Femur (tissue), 1 donor: ENCODE measurements at regions not wholly inside any gene's neighbourhood (a gene's known extent, or its start where the extent isn't known, plus 50 kb on each side); places are given as distances from the start of the nearest gene placed in this dataset.
"Not testable (repeated sequence)": the region's sequence is repeated elsewhere in the genome, so short reads cannot be mapped to it uniquely, and the experiment has no call there.

ENCODE experiments used
- DNase-seq: peaks from one replicate; pipeline ENCODE4 v3.0.0-alpha.2; 2017

DNA sequence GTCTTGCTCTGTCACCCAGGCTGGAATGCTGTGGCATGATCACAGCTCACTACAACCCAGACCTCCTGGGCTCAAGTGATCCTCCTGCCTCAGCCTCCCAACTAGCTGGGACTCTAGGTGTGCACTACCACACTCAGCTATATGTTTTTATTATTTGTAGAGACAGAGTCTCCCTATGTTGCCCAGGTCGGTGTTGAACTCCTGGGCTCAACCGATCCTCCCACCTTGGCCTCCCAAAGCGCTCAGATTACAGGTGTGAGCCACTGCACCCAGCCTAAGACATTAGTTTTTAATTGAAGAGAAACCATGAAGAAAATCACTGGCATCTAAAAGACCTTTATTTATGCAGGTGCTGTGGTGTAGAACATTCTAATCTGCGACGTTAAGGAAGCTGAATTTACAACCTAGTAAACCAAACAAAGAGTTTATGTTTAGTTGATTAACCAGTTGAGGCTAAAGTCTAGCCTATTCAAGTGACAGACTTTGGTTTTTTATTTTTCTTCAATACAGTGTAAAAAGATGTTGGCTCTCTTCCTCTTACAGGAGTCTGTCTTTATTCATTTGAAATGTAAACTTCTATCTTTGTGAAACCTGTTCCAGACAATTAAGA lies 52.5 kb upstream of the NBL1 start:
- no peak for DNase-seq

GRCh38 chr1:19585507-19585906 lies 58.6 kb upstream of the NBL1 start:
- DNase-seq: no peak

DNA sequence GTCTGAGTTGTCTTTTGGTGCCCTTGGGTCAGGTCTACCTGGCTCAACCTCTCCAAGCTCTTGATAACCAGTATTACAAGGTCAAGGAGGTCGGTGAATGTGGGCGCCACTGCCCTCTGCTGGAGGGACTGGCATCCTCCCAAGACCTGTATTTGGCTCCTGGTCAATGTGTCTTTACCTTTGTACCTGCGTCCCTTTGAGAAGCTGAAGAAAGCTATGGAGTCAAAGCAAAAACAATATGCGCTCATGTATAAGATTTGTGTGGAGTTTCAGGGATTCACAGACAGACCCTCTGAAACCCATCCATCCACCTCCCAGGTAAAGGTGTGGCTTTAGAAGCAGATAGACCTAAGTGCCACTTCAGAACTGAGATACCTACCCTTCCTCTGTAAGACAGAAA lies 61.8 kb upstream of the NBL1 start:
- DNase-seq: peak; percentile 33

GRCh38 chr1:19581381-19581780 lies 62.7 kb upstream of the NBL1 start:
- no peak for DNase-seq

GRCh38 chr1:19577561-19577960 lies 66.5 kb upstream of the NBL1 start:
- no peak for DNase-seq

DNA sequence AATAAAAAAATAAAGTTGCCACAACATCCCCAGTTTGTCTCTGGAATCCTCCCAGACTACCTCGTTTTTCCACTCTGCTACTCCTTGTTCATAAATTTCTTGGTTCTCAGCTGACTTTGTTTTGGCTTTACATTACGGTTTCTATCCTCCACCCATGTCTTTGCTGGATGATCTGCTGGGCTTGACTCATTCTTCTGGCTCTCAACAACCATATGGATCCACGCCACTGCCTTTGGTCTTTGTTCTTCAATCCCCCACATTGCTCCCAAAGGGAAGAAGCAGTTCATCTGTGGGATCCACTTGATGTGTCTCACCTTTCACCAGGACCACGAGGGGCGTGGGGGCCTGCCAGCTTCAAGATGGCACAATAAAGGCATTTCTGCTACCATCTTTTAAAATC lies 67.1 kb upstream of the NBL1 start:
- DNase-seq: peak; percentile 76

DNA sequence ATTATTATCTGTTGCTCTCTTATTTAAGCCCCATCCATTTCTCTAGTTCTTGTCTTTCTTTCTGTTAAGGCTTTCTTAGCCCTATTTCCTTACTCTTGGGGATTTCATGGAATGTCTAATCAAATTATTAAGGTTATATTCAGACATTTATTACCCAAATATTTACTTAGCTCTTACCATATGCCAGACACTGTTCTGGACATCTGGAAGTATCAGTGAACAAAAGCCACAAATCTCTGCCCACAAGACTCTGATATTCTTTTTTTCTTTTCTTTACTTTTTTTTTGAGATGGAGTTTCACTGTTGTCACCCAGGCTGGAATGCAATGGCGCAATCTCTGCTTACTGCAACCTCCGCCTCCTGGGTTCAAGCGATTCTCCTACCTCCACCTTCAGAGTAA lies 74.3 kb upstream of the NBL1 start:
- DNase-seq: no peak

DNA sequence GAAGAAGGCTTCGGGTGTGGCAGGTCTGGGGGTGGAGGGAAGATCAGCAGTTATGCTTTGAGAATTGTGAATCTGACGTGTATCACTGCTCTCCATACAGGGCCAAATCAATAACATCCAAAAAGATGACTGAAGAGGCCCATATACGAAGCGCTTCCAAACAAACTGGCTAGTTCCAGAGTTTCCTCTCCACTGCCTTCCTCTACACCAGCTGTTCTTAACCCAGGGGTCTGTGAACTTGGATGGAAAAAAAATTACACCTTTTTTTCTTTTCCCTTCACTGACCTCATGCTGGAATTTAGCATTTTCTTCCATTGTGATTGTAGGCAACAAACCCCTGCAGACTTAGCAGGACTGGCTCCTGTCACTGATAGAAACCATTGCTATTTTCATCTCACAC lies 77.1 kb upstream of the NBL1 start:
- DNase-seq: no peak

- DNase-seq: peak; percentile 37
Measured at GRCh38 chr1:19564366-19564765, 79.0 kb upstream of the CAPZB start.

DNA sequence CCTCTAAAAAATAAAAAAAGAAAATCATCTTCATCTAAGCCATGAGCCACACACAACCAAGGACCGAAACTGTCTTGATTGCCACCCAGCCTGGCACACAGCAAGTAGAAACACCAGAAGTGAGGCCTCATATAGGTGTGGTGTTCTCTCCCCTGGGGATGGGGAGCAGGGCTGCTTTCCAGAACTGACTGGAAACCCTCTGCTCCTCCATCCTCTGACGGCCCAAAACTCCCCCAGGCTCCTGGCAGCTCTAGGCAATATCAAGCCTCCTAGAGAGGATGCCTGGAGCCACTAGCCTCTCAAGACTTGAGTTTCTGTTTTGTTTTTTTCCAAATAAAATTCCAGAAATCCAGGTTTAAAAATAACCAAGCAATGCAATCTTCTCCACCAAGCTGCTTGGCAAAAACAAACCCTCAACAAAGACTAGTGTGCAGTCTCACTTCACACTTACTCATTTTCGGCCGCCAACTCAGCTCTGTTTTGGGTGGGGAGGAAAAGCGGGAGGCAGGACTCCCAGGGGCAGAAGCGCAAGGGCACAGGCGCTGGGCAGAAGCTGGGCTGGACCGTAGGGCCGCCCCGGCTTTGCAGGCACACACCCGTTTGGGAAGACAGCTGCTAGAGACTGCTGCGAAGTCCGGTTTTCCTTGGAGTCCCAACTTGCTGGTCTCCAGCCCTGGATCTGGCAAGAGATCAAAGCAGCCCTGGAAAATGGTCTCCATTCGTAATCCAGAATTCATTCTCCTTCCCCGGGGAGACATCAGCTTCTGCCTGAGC lies 78.2 kb upstream of the CAPZB start:
- DNase-seq: peak; percentile 86

GRCh38 chr1:19562847-19563246 lies 77.5 kb upstream of the CAPZB start:
- no peak for DNase-seq

- DNase-seq: no peak
Measured at GRCh38 chr1:19560480-19560879, 75.1 kb upstream of the CAPZB start.

DNA sequence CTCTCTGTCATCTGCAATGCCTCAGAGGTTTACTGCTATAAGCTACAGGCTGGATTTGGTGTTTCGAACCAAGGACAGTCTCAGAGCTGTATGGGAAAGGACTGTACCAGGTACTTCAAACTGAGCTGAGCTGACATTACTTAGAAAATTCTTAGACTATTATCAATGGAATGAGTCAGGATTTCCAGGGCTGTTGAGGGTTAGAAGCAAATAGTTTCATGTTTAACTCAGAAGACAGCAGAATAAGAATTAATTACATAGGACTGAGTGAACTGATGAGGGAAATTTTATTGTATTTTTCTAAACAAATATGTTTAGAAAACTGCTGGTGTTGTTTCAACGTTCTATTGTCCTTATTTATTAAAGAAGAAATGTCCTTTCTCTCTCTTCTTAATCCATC lies 74.3 kb upstream of the CAPZB start:
- no peak for DNase-seq

DNA sequence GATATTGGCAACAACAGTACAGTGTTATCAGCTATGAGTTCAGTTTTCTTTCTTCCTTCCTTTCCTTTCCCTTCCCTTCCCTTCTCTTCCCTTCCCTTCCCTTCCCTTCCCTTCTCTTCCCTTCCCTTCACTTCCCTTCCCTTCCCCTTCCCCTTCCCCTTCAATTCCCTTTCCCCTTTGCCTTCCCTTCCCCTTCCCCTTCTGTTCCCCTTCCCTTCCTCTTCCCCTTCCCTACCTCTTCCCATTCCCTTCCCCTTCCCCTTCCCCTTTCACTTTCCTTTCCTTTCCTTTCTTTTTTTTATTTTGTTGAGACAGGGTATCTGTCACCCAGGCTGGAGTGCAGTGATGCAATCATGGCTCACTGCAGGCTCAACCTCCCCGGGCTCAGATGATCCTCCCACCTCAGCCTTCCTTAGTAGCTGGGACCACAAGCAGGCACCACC lies 72.3 kb upstream of the CAPZB start:
- DNase-seq: no peak

DNA sequence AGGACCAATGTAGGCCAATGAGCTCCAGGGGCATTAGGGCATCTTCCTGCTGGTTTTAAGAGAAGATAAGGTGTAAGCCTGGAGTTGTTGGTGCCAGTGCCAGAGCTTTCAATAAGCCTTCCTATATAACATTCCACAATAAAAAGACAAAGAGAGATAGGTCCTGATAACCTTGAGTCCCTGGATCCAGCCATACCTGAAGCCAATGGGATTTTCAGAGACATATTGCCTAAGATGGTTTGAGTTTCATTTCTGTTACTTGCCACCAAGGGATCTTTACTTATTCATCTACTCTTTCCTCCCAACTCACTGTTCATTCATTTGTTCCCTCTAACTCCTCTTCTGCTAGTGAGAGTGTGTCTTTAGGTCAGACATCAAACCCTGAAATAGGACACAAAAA lies 68.8 kb upstream of the CAPZB start:
- DNase-seq: no peak

DNA sequence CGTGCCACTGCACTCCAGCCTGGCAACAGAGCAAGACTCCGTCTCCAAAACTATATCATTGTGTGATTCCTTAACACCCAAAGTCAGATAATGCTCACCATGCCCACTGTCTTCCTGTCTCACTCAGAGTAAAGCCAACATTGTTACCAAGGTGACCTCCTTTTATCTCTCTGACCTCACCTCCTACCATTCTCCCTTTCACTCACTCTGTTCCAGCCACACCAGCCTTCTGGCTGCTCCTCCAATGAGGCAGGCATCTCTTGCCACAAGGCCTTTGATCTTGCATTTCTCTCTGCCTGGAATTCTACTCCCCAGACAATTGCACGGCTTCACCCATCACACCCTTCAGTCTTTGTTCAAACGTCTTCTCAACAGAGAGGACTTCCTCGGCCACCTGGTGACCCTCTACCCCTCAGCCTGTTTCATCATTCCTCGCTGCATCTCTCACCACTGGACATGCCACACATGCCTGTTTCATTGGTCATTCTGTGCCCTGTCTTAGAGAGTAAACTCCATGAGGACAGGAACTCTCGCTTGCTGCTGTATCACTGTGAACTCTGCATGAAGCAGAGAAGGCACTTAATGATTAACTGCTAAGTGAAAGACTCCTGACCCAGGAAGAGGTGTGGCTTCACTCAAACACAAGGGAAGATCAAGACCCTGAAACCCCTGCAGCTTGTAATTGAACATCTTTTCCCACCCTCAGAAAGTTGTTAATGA lies 67.1 kb upstream of the CAPZB start:
- no peak for DNase-seq

DNA sequence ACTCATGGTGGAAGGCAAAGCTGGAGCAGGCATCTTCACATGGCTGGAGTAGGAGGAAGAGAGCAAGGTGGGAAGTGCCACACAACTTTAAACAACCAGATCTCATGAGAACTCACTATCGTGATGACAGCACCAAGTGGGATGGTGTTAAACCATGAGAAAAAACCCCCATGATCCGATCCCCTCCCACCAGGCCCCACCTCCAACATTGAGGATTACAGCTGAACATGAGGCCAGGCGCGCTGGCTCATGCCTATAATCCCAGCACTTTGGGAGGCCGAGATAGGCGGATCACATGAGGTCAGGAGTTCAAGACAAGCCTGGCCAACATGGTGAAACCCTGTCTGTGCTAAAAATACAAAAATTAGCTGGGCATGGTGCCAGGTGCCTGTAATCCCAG lies 66.5 kb upstream of the CAPZB start:
- DNase-seq: not testable (repeated sequence)

DNA sequence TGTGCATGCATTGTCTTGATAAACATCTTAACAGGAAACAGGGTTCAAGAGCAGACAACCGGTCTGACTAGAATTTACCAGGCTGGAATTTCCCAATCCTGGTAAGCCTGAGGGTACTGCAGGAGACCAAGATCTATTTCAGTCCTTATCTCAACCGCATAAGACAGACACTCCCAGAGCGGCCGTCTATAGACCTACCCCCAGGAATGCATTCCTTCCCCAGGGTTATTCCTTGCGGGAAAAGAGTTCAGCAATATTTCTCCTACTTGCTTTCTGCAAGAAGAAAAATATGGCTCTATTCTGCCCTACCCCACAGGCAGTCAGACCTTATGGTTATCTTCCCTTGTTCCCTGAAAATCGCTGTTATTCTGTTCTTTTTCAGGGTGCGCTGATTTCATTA lies 65.1 kb upstream of the CAPZB start:
- not testable (repeated sequence) for DNase-seq

- no peak for DNase-seq
Measured at GRCh38 chr1:19547814-19548213, 62.5 kb upstream of the CAPZB start.

GRCh38 chr1:19536519-19536918 lies 51.2 kb upstream of the CAPZB start:
- DNase-seq: no peak

GRCh38 chr1:19535214-19535613 lies 49.9 kb upstream of the CAPZB start:
- no peak for DNase-seq
